ENCODE measurements at regions not wholly inside any gene's neighbourhood (a gene's known extent, or its start where the extent isn't known, plus 50 kb on each side); places are given as distances from the start of the nearest gene placed in this dataset.

DNA sequence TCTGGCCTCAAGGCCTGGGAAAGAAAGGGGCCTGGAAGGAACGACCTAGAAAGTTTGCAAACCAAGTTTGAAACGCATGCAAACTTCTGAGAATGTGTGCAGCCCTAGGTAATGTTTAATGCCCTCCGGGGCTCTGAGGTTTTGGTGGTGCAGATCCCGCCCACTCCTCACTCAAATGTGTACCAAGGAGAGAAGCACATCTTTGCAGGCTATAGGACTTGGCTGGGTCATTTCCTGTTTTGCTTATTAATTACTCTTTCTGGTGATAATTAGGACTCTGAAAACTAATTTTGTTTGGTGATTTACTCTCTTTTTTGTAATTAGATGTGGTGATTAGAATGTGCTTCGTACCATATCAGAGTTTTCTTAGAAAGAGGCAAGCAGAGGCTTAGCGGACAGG lies 625.9 kb upstream of the CADM1 start:
- ATAC-seq = no peak
- WGBS, 3 donors = 63 to 70% (median 66%) methylated on average over 6 of the region's 6 CpGs

DNA sequence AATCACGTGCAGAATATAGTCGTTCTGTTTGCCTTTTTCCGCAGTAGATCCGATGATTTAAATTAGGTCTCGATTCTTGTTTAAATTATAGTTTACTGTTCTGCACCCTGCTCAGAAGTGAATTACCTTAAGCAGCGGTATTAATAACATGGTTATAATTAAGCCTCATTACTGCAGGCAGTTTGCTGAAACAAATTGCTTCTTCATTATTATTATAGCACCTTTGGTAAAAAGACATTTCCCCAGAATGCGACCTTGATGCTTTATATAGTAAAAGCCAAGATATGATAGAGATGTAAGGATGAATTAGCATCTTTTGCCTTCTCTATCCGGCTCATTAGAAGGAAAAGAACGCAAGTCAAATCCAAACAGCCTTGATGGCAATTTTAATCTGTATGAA lies 625.2 kb upstream of the CADM1 start:
- H3K9me3 ChIP-seq = no peaks in the 10 kb centered on the region
- intact Hi-C loops (cut with DNase I) = no loop called here
- WGBS, 3 donors = 93 to 94% (median 93%) methylated on average over 9 of the region's 9 CpGs

More for the DNA sequence above, 625.9 kb upstream of the CADM1 start:
- TF ChIP-seq, protein P1, sequence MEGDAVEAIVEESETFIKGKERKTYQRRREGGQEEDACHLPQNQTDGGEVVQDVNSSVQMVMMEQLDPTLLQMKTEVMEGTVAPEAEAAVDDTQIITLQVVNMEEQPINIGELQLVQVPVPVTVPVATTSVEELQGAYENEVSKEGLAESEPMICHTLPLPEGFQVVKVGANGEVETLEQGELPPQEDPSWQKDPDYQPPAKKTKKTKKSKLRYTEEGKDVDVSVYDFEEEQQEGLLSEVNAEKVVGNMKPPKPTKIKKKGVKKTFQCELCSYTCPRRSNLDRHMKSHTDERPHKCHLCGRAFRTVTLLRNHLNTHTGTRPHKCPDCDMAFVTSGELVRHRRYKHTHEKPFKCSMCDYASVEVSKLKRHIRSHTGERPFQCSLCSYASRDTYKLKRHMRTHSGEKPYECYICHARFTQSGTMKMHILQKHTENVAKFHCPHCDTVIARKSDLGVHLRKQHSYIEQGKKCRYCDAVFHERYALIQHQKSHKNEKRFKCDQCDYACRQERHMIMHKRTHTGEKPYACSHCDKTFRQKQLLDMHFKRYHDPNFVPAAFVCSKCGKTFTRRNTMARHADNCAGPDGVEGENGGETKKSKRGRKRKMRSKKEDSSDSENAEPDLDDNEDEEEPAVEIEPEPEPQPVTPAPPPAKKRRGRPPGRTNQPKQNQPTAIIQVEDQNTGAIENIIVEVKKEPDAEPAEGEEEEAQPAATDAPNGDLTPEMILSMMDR (IDR thresholded peaks at IDR 0.05) = no peak
- Histone ChIP-seq H3K4me3 (no peak overlapping the region), H3K27me3 (ENCODE audit: insufficient read depth in 3 of 3, low read length in 2 of 3) (peaks cover 0 to 3% (median 1%) of the 10 kb centered on the region in 3 donors), H3K27ac (no peak overlapping the region), H3K36me3 (ENCODE audit: insufficient read depth in 1 of 2, low read depth in 1 of 2) (no peaks in the 10 kb centered on the region), H3K9me3 (no peaks in the 10 kb centered on the region), H3K4me1 (no peaks in the 10 kb centered on the region)
- intact Hi-C loops (cut with DNase I) = no loop called here
- no peak for DNase-seq

DNA sequence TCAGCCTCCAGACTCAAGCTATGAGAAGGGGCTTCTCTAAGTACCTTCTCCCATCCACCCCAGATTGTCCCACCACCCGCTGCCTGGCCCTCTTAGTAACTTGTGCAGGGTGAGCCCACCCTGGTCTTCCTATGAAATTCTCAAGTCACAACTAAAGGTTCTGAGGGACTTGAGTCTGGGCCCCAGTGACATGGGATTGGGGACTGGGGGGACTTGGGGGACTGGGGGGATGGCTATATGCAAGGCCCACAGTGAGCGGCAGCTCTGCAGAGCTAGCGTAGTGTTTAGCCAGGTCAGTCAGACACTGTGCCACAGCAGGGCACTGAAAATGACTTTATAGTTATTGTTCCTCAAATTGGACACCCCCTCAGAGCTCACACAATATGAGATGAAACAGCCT lies 622.3 kb upstream of the CADM1 start:
- H3K4me3 ChIP-seq = no peak overlapping the region
- DNase-seq (no peak), ATAC-seq (no peak)
- intact Hi-C loops (cut with DNase I) = no loop called here
- WGBS, 3 donors = 91 to 100% (median 98%) methylated on average over 3 of the region's 3 CpGs
- no peaks in the 10 kb centered on the region for H3K36me3 ChIP-seq (ENCODE audit: insufficient read depth in 1 of 2, low read depth in 1 of 2)
- no peaks in the 10 kb centered on the region for H3K9me3 ChIP-seq
- no peak overlapping the region for H3K27ac ChIP-seq
- TF ChIP-seq, protein P1 (IDR thresholded peaks at IDR 0.05) = no peak
- peaks cover 0 to 3% (median 1%) of the 10 kb centered on the region in 3 donors for H3K27me3 ChIP-seq (ENCODE audit: insufficient read depth in 3 of 3, low read length in 2 of 3)
- no peaks in the 10 kb centered on the region for H3K4me1 ChIP-seq

More for the DNA sequence above, 625.2 kb upstream of the CADM1 start:
- H3K4me3 ChIP-seq = no peak overlapping the region
- ATAC-seq = no peak
- no peak for DNase-seq
- no peak overlapping the region for H3K27ac ChIP-seq
- TF ChIP-seq, protein P1 (IDR thresholded peaks at IDR 0.05) = no peak
- no peaks in the 10 kb centered on the region for H3K4me1 ChIP-seq
- H3K36me3 ChIP-seq (ENCODE audit: insufficient read depth in 1 of 2, low read depth in 1 of 2) = no peaks in the 10 kb centered on the region
- H3K27me3 ChIP-seq (ENCODE audit: insufficient read depth in 3 of 3, low read length in 2 of 3) = peaks cover 0 to 3% (median 1%) of the 10 kb centered on the region in 3 donors

DNA sequence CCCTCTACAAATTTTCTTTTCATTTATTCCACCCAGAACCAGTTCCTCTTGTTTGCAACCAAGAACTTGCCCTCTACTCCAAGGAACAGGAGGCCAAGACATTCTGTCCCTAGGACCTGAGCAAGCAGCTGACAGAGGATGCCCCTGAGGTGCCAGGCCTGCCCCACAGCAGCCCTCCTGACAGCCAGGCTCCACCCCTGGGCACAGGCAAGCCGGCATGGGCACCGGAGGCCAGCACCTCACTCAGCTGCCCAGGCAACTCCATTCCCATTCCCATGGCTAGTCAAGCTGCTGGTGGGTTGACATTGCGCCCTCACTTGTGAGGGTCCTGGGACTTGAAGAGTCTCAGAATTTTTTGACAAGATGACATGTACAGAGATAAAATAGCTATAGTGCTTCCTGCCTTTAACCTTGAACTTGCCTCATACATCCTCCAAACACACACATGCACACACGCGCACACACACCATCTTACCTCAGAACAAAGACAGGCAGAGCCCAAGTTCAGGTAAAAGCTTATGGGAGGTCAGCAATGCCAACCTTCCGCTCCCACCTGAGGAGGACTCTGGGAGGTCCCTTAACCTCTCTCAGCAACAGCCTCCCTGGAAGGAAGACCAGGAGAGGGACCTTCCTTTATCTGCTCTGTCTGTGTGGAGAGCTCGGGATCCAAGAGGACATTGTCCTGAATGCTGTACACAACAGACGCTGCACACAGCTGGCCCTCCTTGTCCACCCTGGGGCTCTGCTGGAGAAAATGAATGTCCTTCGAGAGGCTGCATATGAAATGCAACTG lies 620.9 kb upstream of the CADM1 start:
- Histone ChIP-seq H3K36me3 (ENCODE audit: insufficient read depth in 1 of 2, low read depth in 1 of 2) (no peaks in the 10 kb centered on the region), H3K9me3 (no peaks in the 10 kb centered on the region), H3K27me3 (ENCODE audit: insufficient read depth in 3 of 3, low read length in 2 of 3) (peaks cover 0 to 3% (median 1%) of the 10 kb centered on the region in 3 donors), H3K4me1 (no peaks in the 10 kb centered on the region), H3K4me3 (no peak overlapping the region), H3K27ac (no peak overlapping the region)
- ATAC-seq = no peak
- TF ChIP-seq, protein P1 (IDR thresholded peaks at IDR 0.05) = no peak
- 86 to 88% (median 86%) methylated on average over 9 of the region's 9 CpGs for WGBS, 3 donors
- intact Hi-C loops (cut with DNase I) = no loop called here
- DNase-seq = no peak
